Parathyroid adenoma (tissue), 2 donors: ENCODE measurements at regions not wholly inside any gene's neighbourhood (a gene's known extent, or its start where the extent isn't known, plus 50 kb on each side); places are given as distances from the start of the nearest gene placed in this dataset.

Experiments used
- H2AFZ ChIP-seq: fragments of 300-600 bp; sonication (generic); one replicate; pipeline ENCODE4 v1.7.0; 2017; ENCODE audit warnings: antibody characterized with exemption, mild to moderate bottlenecking
- H3K27ac ChIP-seq: fragments of 300-600 bp; sonication (generic); one replicate; pipeline ENCODE4 v1.7.0; 2017
- H3K27me3 ChIP-seq: fragments of 300-600 bp; sonication (generic); one replicate; pipeline ENCODE4 v1.7.0; 2017; ENCODE audit warnings: low read length; ENCODE audit not compliant: control insufficient read depth, insufficient read depth
- H3K36me3 ChIP-seq: fragments of 300-600 bp; sonication (generic); one replicate; pipeline ENCODE4 v1.7.0; 2017; ENCODE audit warnings: low read length; ENCODE audit not compliant: control insufficient read depth, insufficient read depth
- H3K4me1 ChIP-seq: fragments of 300-600 bp; sonication (generic); one replicate; pipeline ENCODE4 v1.7.0; 2017; ENCODE audit warnings: control low read depth
- H3K4me2 ChIP-seq: fragments of 300-600 bp; sonication (generic); one replicate; pipeline ENCODE4 v1.7.0; 2017; ENCODE audit warnings: low read length
- H3K4me3 ChIP-seq: fragments of 300-600 bp; sonication (generic); one replicate; pipeline ENCODE4 v1.7.0; 2017; ENCODE audit warnings: low read depth, low read length
- H3K79me2 ChIP-seq: fragments of 300-600 bp; sonication (generic); one replicate; pipeline ENCODE4 v1.7.0; 2017; ENCODE audit warnings: control low read depth
- H3K9ac ChIP-seq: fragments of 300-600 bp; sonication (generic); one replicate; pipeline ENCODE4 v1.7.0; 2017; ENCODE audit warnings: mild to moderate bottlenecking
- H3K9me3 ChIP-seq: fragments of 300-600 bp; sonication (generic); one replicate; pipeline ENCODE4 v1.7.0; 2017; ENCODE audit warnings: low read length; ENCODE audit not compliant: control insufficient read depth
- TF ChIP-seq, protein P1 (sequence below): fragments of 300-600 bp; sonication (generic); IDR thresholded peaks from one replicate; pipeline ENCODE4 v1.7.0; 2017; ENCODE audit warnings: antibody characterized with exemption, mild to moderate bottlenecking
- donor health status: primary hyperparathyroidism.

DNA sequence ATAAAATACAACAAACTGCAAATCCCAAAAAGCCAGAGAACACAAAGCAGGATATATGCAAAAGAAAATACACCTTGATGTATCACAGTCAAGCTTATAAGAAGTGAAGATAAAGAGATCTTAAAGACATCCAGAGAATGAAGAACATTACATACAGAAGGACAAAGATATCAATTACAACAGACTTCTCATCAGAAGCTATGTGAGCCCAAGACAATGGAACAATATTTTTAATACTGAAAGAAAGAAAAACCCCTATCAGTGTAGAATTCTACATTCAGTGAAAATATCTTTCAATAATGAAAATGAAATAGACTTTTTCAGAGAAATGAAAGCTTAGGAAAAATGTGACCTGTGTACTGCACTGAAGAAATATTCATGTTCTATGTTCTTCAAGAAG is 104.5 kb upstream of the PHACTR3 start:
- TF ChIP-seq, protein P1, sequence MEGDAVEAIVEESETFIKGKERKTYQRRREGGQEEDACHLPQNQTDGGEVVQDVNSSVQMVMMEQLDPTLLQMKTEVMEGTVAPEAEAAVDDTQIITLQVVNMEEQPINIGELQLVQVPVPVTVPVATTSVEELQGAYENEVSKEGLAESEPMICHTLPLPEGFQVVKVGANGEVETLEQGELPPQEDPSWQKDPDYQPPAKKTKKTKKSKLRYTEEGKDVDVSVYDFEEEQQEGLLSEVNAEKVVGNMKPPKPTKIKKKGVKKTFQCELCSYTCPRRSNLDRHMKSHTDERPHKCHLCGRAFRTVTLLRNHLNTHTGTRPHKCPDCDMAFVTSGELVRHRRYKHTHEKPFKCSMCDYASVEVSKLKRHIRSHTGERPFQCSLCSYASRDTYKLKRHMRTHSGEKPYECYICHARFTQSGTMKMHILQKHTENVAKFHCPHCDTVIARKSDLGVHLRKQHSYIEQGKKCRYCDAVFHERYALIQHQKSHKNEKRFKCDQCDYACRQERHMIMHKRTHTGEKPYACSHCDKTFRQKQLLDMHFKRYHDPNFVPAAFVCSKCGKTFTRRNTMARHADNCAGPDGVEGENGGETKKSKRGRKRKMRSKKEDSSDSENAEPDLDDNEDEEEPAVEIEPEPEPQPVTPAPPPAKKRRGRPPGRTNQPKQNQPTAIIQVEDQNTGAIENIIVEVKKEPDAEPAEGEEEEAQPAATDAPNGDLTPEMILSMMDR, result no peak
- no peaks in the 10 kb centered on the region for H3K79me2 ChIP-seq
- H3K9ac ChIP-seq, result no peak overlapping the region
- H3K4me3 ChIP-seq, result no peak overlapping the region
- H3K27me3 ChIP-seq, result no peaks in the 10 kb centered on the region
- no peaks in the 10 kb centered on the region for H3K9me3 ChIP-seq
- H3K27ac ChIP-seq, result no peak overlapping the region
- H3K36me3 ChIP-seq, result no peaks in the 10 kb centered on the region
- H3K4me1 ChIP-seq, result no peaks in the 10 kb centered on the region
- no peak overlapping the region for H3K4me2 ChIP-seq
- H2AFZ ChIP-seq, result no peak overlapping the region

DNA sequence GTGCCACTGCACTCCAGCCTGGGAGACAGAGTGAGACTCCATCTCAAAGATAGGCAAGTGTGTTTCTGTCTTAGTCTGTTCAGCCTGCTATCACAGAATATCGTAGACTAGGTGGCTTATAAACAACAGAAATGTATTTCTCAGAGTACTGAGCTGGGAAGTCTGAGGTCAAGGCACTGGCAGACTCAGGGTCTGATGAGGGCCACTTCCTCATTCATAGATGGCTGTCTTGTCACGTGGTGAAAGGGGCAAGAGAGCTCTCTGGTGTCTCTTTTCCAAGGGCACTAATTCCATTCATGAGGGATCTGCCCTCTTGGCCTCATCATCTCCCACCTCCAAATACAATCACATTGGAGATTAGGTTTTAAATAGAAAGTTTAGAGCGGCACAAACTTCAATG is 95.6 kb upstream of the PHACTR3 start:
- H3K4me3 ChIP-seq, result no peak overlapping the region
- TF ChIP-seq, protein P1, result no peak
- H3K4me1 ChIP-seq, result no peaks in the 10 kb centered on the region
- no peak overlapping the region for H3K9ac ChIP-seq
- no peaks in the 10 kb centered on the region for H3K9me3 ChIP-seq
- H3K27me3 ChIP-seq, result no peaks in the 10 kb centered on the region
- H3K36me3 ChIP-seq, result no peaks in the 10 kb centered on the region
- no peak overlapping the region for H3K4me2 ChIP-seq
- H3K79me2 ChIP-seq, result no peaks in the 10 kb centered on the region
- no peak overlapping the region for H3K27ac ChIP-seq
- no peak overlapping the region for H2AFZ ChIP-seq

DNA sequence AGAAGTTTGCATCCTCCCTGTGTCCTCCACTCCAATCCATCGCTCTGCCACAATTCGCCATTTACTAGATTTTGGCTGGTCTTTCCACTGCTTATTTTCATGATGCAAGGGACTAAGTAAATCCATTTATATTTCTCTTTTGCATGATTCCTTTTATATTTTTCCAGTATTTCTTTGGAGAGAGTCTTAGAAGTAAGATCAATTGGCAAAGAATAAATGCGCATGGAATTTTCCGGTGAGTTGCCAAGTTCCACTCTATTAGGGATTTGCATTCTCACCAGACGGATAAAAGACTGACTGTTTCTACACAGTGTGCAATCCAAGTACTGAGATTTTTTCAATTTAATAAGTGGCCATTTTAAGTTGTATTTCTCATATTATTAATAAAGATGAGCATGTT is 91.7 kb upstream of the PHACTR3 start:
- H3K4me3 ChIP-seq, result no peak overlapping the region
- H3K4me2 ChIP-seq, result no peak overlapping the region
- no peaks in the 10 kb centered on the region for H3K9me3 ChIP-seq
- no peaks in the 10 kb centered on the region for H3K4me1 ChIP-seq
- H3K9ac ChIP-seq, result no peak overlapping the region
- no peaks in the 10 kb centered on the region for H3K36me3 ChIP-seq
- no peaks in the 10 kb centered on the region for H3K27me3 ChIP-seq
- no peak overlapping the region for H3K27ac ChIP-seq
- no peak overlapping the region for H2AFZ ChIP-seq
- TF ChIP-seq, protein P1, result no peak
- no peaks in the 10 kb centered on the region for H3K79me2 ChIP-seq

DNA sequence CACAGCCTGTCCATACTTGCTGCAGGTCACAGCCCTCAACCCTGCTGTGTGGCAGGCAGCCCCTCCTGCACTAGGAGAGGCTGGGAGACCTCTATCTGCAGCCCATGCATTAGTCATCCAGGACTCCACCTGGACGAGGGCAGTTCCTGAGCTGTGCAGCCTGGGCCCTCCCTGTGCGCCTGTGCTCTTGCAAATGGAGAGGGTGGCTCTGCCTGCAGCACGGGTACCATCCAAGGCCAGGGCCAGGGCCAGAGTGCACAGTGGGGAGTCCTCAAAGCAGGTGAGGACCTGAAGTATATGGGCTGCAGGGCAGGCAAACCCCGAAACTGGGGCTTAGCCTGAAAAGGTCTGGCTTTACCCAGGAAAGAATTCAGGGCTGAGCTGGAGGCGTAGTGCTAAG is 89.8 kb upstream of the PHACTR3 start:
- Histone ChIP-seq H3K27ac (no peak overlapping the region), H3K4me1 (no peaks in the 10 kb centered on the region), H2AFZ (no peak overlapping the region), H3K36me3 (no peaks in the 10 kb centered on the region), H3K27me3 (no peaks in the 10 kb centered on the region), H3K9me3 (no peaks in the 10 kb centered on the region), H3K9ac (no peak overlapping the region), H3K79me2 (no peaks in the 10 kb centered on the region), H3K4me2 (no peak overlapping the region), H3K4me3 (no peak overlapping the region)
- TF ChIP-seq, protein P1, result no peak

DNA sequence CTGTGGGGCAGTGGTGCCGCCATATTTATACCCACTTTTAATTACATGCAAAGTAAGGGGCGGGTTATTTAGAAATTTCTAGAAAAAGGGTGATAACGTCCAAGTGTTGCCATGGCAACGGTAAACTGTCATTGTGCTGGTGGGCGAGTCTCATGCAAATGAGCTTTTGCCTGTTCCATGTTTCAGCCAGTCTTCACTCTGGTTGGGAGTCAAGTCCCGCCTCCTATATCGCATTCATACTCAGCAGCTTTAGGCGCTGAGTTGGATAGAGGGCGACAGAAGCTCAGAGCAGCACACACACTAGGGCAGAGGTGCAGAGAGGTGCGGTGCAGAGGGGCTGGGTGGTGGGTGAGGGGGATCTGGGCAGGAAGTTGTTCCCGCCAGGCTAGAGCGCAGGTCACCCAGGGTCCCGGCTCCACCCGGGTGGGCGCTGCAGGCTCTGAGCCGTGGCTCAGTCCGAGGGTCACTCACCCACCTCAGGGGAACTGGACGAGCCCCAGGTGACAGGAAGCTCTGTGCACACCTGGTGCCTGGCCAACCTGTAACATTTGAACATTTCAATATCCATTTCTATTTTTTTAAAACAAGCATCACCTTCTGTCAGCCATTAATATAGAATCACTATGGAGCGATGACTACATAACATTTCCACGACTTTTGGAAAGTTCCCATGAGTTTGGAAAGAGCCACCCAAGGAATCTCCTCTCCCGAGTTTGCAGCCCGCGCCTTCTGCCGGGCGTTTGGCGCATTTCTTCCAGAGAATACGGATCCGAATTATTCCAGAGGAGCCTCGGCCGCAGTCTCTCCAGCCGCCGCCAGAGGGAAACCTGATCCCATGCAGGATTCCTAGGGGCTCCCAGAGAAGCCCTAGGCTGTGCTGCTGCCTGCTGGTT is 89.1 kb upstream of the PHACTR3 start:
- H3K27me3 ChIP-seq, result no peaks in the 10 kb centered on the region
- no peaks in the 10 kb centered on the region for H3K79me2 ChIP-seq
- H3K4me1 ChIP-seq, result no peaks in the 10 kb centered on the region
- no peak overlapping the region for H3K27ac ChIP-seq
- no peak overlapping the region for H3K4me2 ChIP-seq
- no peak overlapping the region for H3K4me3 ChIP-seq
- H3K9me3 ChIP-seq, result no peaks in the 10 kb centered on the region
- TF ChIP-seq, protein P1, result peak; percentile 84
- H2AFZ ChIP-seq, result no peak overlapping the region
- no peak overlapping the region for H3K9ac ChIP-seq
- H3K36me3 ChIP-seq, result no peaks in the 10 kb centered on the region
